ENCODE measurements at regions not wholly inside any gene's neighbourhood (a gene's known extent, or its start where the extent isn't known, plus 50 kb on each side); places are given as distances from the start of the nearest gene placed in this dataset.

DNA sequence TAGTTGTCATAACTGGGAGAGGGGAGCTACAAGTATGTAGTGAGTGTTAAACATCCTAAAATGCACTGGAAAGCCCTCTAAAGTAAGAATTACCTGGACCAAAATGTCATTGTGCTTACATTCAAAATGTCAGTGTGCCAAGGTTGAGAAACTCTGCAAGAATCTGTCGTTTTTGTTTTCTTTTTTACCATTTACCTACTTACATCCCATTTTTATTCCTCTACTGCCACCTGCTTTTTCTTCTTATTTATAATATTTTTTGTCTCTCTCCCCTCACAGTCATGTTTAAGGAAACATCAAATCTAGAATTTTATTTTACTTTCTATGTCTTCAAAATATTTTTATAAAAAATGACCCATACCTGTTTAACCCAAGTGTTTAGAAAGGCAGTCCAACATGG lies 226.4 kb downstream of the PCDH17 start:
- no peak for DNase-seq (ENCODE audit: extremely low read depth, low read depth)
- TF ChIP-seq, protein P1, sequence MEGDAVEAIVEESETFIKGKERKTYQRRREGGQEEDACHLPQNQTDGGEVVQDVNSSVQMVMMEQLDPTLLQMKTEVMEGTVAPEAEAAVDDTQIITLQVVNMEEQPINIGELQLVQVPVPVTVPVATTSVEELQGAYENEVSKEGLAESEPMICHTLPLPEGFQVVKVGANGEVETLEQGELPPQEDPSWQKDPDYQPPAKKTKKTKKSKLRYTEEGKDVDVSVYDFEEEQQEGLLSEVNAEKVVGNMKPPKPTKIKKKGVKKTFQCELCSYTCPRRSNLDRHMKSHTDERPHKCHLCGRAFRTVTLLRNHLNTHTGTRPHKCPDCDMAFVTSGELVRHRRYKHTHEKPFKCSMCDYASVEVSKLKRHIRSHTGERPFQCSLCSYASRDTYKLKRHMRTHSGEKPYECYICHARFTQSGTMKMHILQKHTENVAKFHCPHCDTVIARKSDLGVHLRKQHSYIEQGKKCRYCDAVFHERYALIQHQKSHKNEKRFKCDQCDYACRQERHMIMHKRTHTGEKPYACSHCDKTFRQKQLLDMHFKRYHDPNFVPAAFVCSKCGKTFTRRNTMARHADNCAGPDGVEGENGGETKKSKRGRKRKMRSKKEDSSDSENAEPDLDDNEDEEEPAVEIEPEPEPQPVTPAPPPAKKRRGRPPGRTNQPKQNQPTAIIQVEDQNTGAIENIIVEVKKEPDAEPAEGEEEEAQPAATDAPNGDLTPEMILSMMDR (IDR thresholded peaks at IDR 0.05; ENCODE audit: low read depth, low read length, missing control alignments), result no peak

DNA sequence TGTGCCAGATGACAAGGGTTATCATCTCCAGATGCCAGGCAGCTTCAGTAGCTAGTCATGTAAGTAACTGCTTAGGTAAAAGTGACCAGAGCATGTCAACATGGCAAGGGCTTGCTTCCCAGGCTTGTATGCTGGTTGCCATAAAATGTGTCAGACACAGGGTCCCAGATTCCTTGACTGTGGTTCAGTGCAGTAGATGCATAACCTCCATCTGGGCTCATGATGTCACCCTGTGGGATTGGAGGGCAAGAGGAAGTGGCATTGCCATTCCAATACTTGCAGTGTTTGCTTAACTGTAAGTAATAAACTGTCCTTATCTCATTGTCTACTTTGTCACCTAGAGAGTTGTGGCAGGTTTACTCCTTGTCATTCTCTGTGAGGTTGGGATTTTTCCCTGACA lies 226.8 kb downstream of the PCDH17 start:
- TF ChIP-seq, protein P1 (IDR thresholded peaks at IDR 0.05; ENCODE audit: low read depth, low read length, missing control alignments), result no peak
- no peak for DNase-seq (ENCODE audit: extremely low read depth, low read depth)
- H3K4me3 ChIP-seq (replicated peaks; ENCODE audit: low read depth, low read length), result no peak overlapping the region

More for the DNA sequence above, 226.4 kb downstream of the PCDH17 start:
- H3K4me3 ChIP-seq (replicated peaks; ENCODE audit: low read depth, low read length), result no peak overlapping the region

GRCh38 chr13:57862879-57863278 lies 231.3 kb downstream of the PCDH17 start:
- TF ChIP-seq, protein P1 (IDR thresholded peaks at IDR 0.05; ENCODE audit: low read depth, low read length, missing control alignments), result no peak
- H3K4me3 ChIP-seq (replicated peaks; ENCODE audit: low read depth, low read length), result no peak overlapping the region
- no peak for DNase-seq (ENCODE audit: extremely low read depth, low read depth)

- TF ChIP-seq, protein P1 (IDR thresholded peaks at IDR 0.05; ENCODE audit: low read depth, low read length, missing control alignments), result no peak
- no peak overlapping the region for H3K4me3 ChIP-seq (replicated peaks; ENCODE audit: low read depth, low read length)
- DNase-seq (ENCODE audit: extremely low read depth, low read depth), result no peak
Observed at GRCh38 chr13:57865600-57866294, 234.2 kb downstream of the PCDH17 start.

DNA sequence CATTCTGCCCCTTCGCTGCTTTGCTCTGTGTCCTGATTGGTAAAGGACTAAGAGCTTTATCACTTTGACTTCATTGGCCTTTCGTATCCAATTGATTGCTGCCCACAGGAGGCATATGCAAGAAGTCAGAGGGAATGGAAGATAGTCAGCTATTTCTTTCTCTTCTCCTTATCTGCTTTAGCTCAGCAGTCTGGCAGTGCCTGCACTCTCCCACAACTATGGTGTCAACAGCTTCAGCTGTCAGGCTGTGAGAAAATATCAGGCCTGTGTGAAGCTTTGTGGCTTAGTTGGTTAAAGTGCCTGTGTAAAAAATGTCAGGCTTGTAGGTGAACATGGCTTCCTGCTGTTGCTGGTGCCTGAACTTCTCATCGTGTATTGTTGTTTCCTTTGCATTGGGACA lies 243.0 kb downstream of the PCDH17 start:
- no peak overlapping the region for H3K4me3 ChIP-seq (replicated peaks; ENCODE audit: low read depth, low read length)
- DNase-seq (ENCODE audit: extremely low read depth, low read depth), result no peak
- TF ChIP-seq, protein P1 (IDR thresholded peaks at IDR 0.05; ENCODE audit: low read depth, low read length, missing control alignments), result no peak

GRCh38 chr13:57877601-57878000 lies 246.1 kb downstream of the PCDH17 start:
- no peak overlapping the region for H3K4me3 ChIP-seq (replicated peaks; ENCODE audit: low read depth, low read length)
- no peak for DNase-seq (ENCODE audit: extremely low read depth, low read depth)
- TF ChIP-seq, protein P1 (IDR thresholded peaks at IDR 0.05; ENCODE audit: low read depth, low read length, missing control alignments), result no peak

- no peak for DNase-seq (ENCODE audit: extremely low read depth, low read depth)
- H3K4me3 ChIP-seq (replicated peaks; ENCODE audit: low read depth, low read length), result no peak overlapping the region
- TF ChIP-seq, protein P1 (IDR thresholded peaks at IDR 0.05; ENCODE audit: low read depth, low read length, missing control alignments), result no peak
Observed at GRCh38 chr13:57878291-57878690, 246.7 kb downstream of the PCDH17 start.
